RWPE2 (cell line): ENCODE measurements at regions not wholly inside any gene's neighbourhood (a gene's known extent, or its start where the extent isn't known, plus 50 kb on each side); places are given as distances from the start of the nearest gene placed in this dataset.
A peak's percentile ranks its signal among the peaks of the same experiment; 100 is the strongest.

Experiments
- ATAC-seq: fragments of 200-7000 bp; cut with Tn5 transposase; 3 replicates; pipeline ENCODE4 v1.9.1; 2021; ENCODE audit warnings: low read depth
- DNase-seq: peaks from one replicate; pipeline ENCODE4 v3.0.0-alpha.2; 2020; ENCODE audit warnings: low spot score
- H3K27ac ChIP-seq: fragments of 450-650 bp; 2 replicates; pipeline ENCODE4 v1.5.1; 2017; ENCODE audit warnings: mild to moderate bottlenecking; ENCODE audit not compliant: poor library complexity, severe bottlenecking
- H3K27me3 ChIP-seq: fragments of 250-450 bp; sonication (Bioruptor Pico); 2 replicates; pipeline ENCODE4 v1.5.1; 2021; ENCODE audit warnings: mild to moderate bottlenecking, moderate library complexity; ENCODE audit not compliant: insufficient read depth, poor library complexity, severe bottlenecking
- H3K36me3 ChIP-seq: fragments of 250-450 bp; sonication (Bioruptor Pico); 2 replicates; pipeline ENCODE4 v1.5.1; 2020; ENCODE audit warnings: low read depth, mild to moderate bottlenecking, moderate library complexity
- H3K4me1 ChIP-seq: fragments of 250-450 bp; sonication (Bioruptor Pico); 2 replicates; pipeline ENCODE4 v1.5.1; 2021; ENCODE audit warnings: mild to moderate bottlenecking, moderate library complexity; ENCODE audit not compliant: insufficient read depth, poor library complexity, severe bottlenecking
- H3K4me3 ChIP-seq: fragments of 250-450 bp; sonication (Bioruptor Pico); 2 replicates; pipeline ENCODE4 v1.5.1; 2021; ENCODE audit warnings: mild to moderate bottlenecking, moderate library complexity; ENCODE audit not compliant: severe bottlenecking
- H3K9me3 ChIP-seq: fragments of 250-450 bp; sonication (Bioruptor Pico); 2 replicates; pipeline ENCODE4 v1.5.1; 2021; ENCODE audit warnings: mild to moderate bottlenecking, moderate library complexity; ENCODE audit not compliant: severe bottlenecking
- CTCF ChIP-seq: fragments of 450-650 bp; IDR thresholded peaks from one replicate; pipeline ENCODE4 v1.5.1; 2017; ENCODE audit warnings: mild to moderate bottlenecking, moderate library complexity; ENCODE audit not compliant: poor library complexity, severe bottlenecking

GRCh38 chr2:72010647-72011369, 136.9 kb downstream of the CYP26B1 start:
- H3K4me3 ChIP-seq = no peak overlapping the region
- no peaks in the 10 kb centered on the region for H3K36me3 ChIP-seq
- ATAC-seq = no peak
- peak; percentile 43 for DNase-seq
- no peaks in the 10 kb centered on the region for H3K27me3 ChIP-seq
- H3K27ac ChIP-seq = no peak overlapping the region
- no peak for TF ChIP-seq CTCF
- H3K9me3 ChIP-seq = no peaks in the 10 kb centered on the region
- H3K4me1 ChIP-seq = peaks cover 8% of the 10 kb centered on the region

GRCh38 chr2:72008608-72009007, 139.1 kb downstream of the CYP26B1 start:
- Histone ChIP-seq H3K27ac (no peak overlapping the region), H3K4me1 (peaks cover 8% of the 10 kb centered on the region), H3K36me3 (no peaks in the 10 kb centered on the region), H3K4me3 (no peak overlapping the region), H3K9me3 (no peaks in the 10 kb centered on the region), H3K27me3 (no peaks in the 10 kb centered on the region)
- no peak for TF ChIP-seq CTCF
- peak; percentile 30 for DNase-seq
- peak; percentile 38; the same call in 1 of the 3 replicates for ATAC-seq

- TF ChIP-seq CTCF = no peak
- Histone ChIP-seq H3K9me3 (no peaks in the 10 kb centered on the region), H3K27ac (no peak overlapping the region), H3K27me3 (no peaks in the 10 kb centered on the region), H3K4me1 (peaks cover 8% of the 10 kb centered on the region), H3K4me3 (no peak overlapping the region), H3K36me3 (no peaks in the 10 kb centered on the region)
- DNase-seq (no peak), ATAC-seq (no peak)
Measured at GRCh38 chr2:72007402-72007801, 140.3 kb downstream of the CYP26B1 start.

- no peak for TF ChIP-seq CTCF
- Histone ChIP-seq H3K36me3 (no peaks in the 10 kb centered on the region), H3K9me3 (no peaks in the 10 kb centered on the region), H3K27me3 (no peaks in the 10 kb centered on the region), H3K4me3 (no peak overlapping the region), H3K27ac (no peak overlapping the region), H3K4me1 (peaks cover 8% of the 10 kb centered on the region)
- ATAC-seq (no peak), DNase-seq (no peak)
Measured at GRCh38 chr2:72006188-72006736, 141.4 kb downstream of the CYP26B1 start.

GRCh38 chr2:72004976-72005375, 142.7 kb downstream of the CYP26B1 start:
- ATAC-seq (no peak), DNase-seq (no peak)
- H3K4me1 ChIP-seq = peaks cover 8% of the 10 kb centered on the region
- H3K4me3 ChIP-seq = no peak overlapping the region
- H3K9me3 ChIP-seq = no peaks in the 10 kb centered on the region
- no peak for TF ChIP-seq CTCF
- H3K27ac ChIP-seq = no peak overlapping the region
- no peaks in the 10 kb centered on the region for H3K27me3 ChIP-seq
- no peaks in the 10 kb centered on the region for H3K36me3 ChIP-seq
